ENCODE measurements at regions not wholly inside any gene's neighbourhood (a gene's known extent, or its start where the extent isn't known, plus 50 kb on each side); places are given as distances from the start of the nearest gene placed in this dataset.

DNA sequence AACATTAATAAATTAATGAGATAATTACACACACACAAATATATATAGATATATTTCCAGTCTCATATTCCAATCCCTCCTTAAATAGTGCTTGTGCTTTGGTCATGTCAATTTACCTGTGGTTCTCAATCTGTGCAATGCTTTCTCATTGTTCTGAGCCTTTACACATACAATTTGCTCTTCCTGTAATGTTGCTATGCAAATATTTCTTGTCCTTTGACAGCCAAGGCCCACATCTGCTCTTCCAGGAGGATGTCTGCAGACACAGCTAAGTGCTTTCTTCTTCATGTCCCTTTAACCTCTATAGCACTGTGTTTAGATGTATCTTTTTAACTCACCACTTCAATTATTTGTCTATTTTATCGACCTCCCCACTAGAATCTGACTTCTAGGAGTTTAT is 67.3 kb upstream of the RAPGEF2 start:
- Mint-ChIP-seq H3K27me3 (ENCODE audit: low read depth) (no peaks in the 10 kb centered on the region), H3K9me3 (no peaks in the 10 kb centered on the region), H3K36me3 (ENCODE audit: low read depth) (no peaks in the 10 kb centered on the region), H3K4me1 (no peaks in the 10 kb centered on the region), H3K4me3 (no peak overlapping the region), H3K27ac (no peak overlapping the region)
- TF ChIP-seq CTCF (IDR thresholded peaks at IDR 0.05; ENCODE audit: unreplicated experiment in 3 of 3), result no peak

- Mint-ChIP-seq H3K9me3 (no peaks in the 10 kb centered on the region), H3K36me3 (ENCODE audit: low read depth) (no peaks in the 10 kb centered on the region), H3K27ac (no peak overlapping the region), H3K4me1 (peaks cover 5% of the 10 kb centered on the region), H3K4me3 (no peak overlapping the region), H3K27me3 (ENCODE audit: low read depth) (no peaks in the 10 kb centered on the region)
- TF ChIP-seq CTCF (IDR thresholded peaks at IDR 0.05; ENCODE audit: unreplicated experiment in 3 of 3), result no peak
These were observed 64.3 kb upstream of the RAPGEF2 start for GRCh38 chr4:159038536-159038935.

DNA sequence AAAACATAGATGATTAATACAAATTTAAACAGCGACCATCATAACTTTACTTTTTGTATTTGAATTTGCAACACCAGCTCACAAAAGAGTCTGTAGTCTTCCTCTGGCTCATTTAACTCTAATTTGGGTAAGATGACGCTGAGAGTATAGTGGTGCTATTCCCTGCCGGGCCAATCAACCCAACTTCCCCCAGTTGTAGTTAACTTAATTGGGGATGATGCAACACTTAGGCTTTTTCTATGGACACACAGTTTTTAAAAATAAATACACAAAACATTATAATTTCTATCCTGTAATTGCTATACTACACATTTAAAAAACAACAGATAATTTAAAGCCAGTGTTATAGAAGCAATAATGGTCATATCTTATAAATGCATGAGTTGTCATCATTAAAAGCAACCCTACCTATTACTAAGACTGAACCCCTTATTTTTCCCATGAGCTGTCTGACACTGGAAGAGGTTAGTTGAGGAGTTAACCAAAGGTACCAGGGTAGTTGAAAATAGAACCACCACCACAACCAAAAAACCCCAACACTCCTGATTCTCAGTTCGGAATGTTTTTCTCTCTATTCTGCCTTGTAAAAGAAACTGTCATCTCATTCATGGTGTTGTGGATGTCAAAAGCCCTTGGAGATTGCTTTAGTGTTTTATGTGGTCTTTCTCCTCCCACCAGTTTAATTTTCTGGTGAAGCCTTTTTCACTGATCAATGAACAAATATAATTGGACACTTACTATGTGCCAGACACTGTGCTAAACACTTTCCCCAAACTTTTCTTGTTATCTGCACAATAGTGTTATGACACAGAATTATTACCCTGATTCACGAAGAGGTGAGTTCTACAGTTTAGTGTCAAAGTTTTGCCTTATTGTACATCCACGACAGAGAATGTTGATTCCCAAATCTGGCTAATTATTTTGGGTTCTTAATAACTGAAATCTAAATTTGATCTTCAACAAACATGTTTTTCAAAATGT is 61.5 kb upstream of the RAPGEF2 start:
- peaks cover 5% of the 10 kb centered on the region for H3K4me1 Mint-ChIP-seq
- no peak overlapping the region for H3K4me3 Mint-ChIP-seq
- no peak for TF ChIP-seq CTCF (IDR thresholded peaks at IDR 0.05; ENCODE audit: unreplicated experiment in 3 of 3)
- no peaks in the 10 kb centered on the region for H3K36me3 Mint-ChIP-seq (ENCODE audit: low read depth)
- H3K27me3 Mint-ChIP-seq (ENCODE audit: low read depth), result no peaks in the 10 kb centered on the region
- no peak overlapping the region for H3K27ac Mint-ChIP-seq
- no peaks in the 10 kb centered on the region for H3K9me3 Mint-ChIP-seq

DNA sequence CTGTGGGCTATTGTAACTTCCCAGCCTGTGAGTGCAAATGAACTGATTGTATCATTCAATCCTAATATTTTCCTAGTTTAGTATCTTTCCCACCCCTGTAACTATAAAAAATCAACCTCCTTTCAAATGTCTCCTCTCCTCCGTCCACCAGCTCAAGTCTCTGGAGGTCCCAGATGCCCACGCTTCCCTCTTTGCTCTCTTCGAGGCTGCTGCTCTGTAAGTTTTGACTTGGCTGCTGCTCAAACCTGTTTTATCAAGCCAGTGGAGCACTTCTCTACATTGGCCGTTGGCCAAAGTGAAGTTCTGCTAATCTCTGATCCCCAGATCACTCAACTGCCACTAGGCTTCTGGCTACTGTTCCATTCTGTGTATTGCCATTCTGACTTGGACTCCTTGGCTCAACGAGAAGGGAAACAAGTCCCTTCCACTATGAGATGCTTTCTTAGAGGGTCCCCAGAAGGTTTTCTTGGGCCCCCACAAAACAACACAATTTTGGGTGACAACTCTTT is 60.7 kb upstream of the RAPGEF2 start:
- Mint-ChIP-seq H3K4me1 (peaks cover 5% of the 10 kb centered on the region), H3K9me3 (no peaks in the 10 kb centered on the region), H3K4me3 (no peak overlapping the region), H3K27me3 (ENCODE audit: low read depth) (no peaks in the 10 kb centered on the region), H3K27ac (no peak overlapping the region), H3K36me3 (ENCODE audit: low read depth) (no peaks in the 10 kb centered on the region)
- no peak for TF ChIP-seq CTCF (IDR thresholded peaks at IDR 0.05; ENCODE audit: unreplicated experiment in 3 of 3)

DNA sequence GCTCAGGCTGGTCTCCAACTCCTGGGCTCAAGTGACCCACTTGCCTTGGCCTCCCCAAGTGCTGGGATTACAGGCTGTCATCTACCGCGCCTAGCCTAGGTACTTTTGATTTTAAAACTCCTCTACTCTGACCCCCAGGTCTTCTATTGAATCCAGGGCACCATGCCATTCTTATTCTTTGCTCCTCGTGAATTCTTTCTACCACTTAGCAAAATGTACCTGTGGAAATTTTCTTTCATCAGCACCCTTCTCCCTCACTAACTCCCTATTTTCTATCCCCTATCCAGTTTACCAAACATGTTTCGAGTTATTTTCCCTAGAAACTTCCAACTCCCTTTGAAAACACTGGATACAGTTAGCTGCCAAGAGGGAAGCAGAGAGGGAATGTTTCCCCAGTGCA is 60.0 kb upstream of the RAPGEF2 start:
- Mint-ChIP-seq H3K27ac (no peak overlapping the region), H3K4me1 (peaks cover 6% of the 10 kb centered on the region), H3K9me3 (no peaks in the 10 kb centered on the region), H3K36me3 (ENCODE audit: low read depth) (no peaks in the 10 kb centered on the region), H3K27me3 (ENCODE audit: low read depth) (no peaks in the 10 kb centered on the region), H3K4me3 (no peak overlapping the region)
- TF ChIP-seq CTCF (IDR thresholded peaks at IDR 0.05; ENCODE audit: unreplicated experiment in 3 of 3), result no peak
